Heart left ventricle (tissue), 16 donors: ENCODE measurements at regions not wholly inside any gene's neighbourhood (a gene's known extent, or its start where the extent isn't known, plus 50 kb on each side); places are given as distances from the start of the nearest gene placed in this dataset.

Experiments
- ATAC-seq, 4 donors: fragments of 200-7000 bp; cut with Tn5 transposase; one replicate each; pipeline ENCODE4 v1.9.1; 2020 to 2022; ENCODE audit warnings: moderate library complexity in 4 of 4, mild to moderate bottlenecking in 3 of 4, moderate number of reproducible peaks in 1 of 4
- DNase-seq, 5 donors: peaks; one replicate each; pipeline ENCODE4 v3.0.0-alpha.2; 2020
- H3K27ac ChIP-seq, 12 donors: fragments of 200-600 bp; sonication (generic) in 4 of 12; one replicate each; pipeline versions ENCODE4 v1.5.0 to v1.8.0; 2016 to 2022; ENCODE audit warnings: mild to moderate bottlenecking in 2 of 12
- H3K27me3 ChIP-seq, 9 donors: fragments of 200-600 bp; sonication (generic) in 2 of 9; one replicate each; pipeline versions ENCODE4 v1.5.1 to v1.8.0; 2016 to 2022; ENCODE audit warnings: mild to moderate bottlenecking in 3 of 9
- H3K36me3 ChIP-seq, 9 donors: fragments of 200-600 bp; sonication (generic) in 2 of 9; one replicate each; pipeline versions ENCODE4 v1.5.0 to v1.8.0; 2018 to 2022; ENCODE audit warnings: mild to moderate bottlenecking in 2 of 9
- H3K4me1 ChIP-seq, 12 donors: fragments of 200-600 bp; sonication (generic) in 4 of 12; one replicate each; pipeline versions ENCODE4 v1.5.0 to v1.8.0; 2016 to 2022; ENCODE audit warnings: mild to moderate bottlenecking in 3 of 12
- H3K4me3 ChIP-seq, 12 donors: fragments of 200-600 bp; sonication (generic) in 4 of 12; one replicate each; pipeline versions ENCODE4 v1.5.0 to v1.8.0; 2017 to 2022; ENCODE audit warnings: mild to moderate bottlenecking in 9 of 12, moderate library complexity in 4 of 12
- H3K9me3 ChIP-seq, 12 donors: fragments of 200-600 bp; sonication (generic) in 4 of 12; one replicate each; pipeline versions ENCODE4 v1.5.0 to v1.8.0; 2016 to 2022; ENCODE audit warnings: mild to moderate bottlenecking in 1 of 12
- CTCF ChIP-seq, 12 donors: fragments of 200-600 bp; sonication (generic) in 4 of 12; IDR thresholded peaks; one replicate each; pipeline versions ENCODE4 v1.5.0 to v1.8.0; 2018 to 2022; ENCODE audit warnings: antibody characterized with exemption in 12 of 12, mild to moderate bottlenecking in 5 of 12
- POLR2A ChIP-seq, 2 donors: fragments of 450-650 bp; IDR thresholded peaks; one replicate each; pipeline ENCODE4 v1.6.1; 2017; ENCODE audit warnings: antibody characterized with exemption in 2 of 2, mild to moderate bottlenecking in 2 of 2, moderate library complexity in 2 of 2
- WGBS, 4 donors: extraction: QIAGEN DNeasy Blood & Tissue Kit in 2 of 4; methylation state at CpG; one replicate each; pipeline versions ENCODE4 v1.1.5 to v1.1.7; 2013 to 2018; 5-methylcytosine and 5-hydroxymethylcytosine counted together
- intact Hi-C, 10 donors: fragments of 100-400 bp; cut with DNase I; formaldehyde crosslinking; loops; one replicate each; pipeline versions ENCODE4 v1.11.1 to v1.14.2; 2022
- donor health status: ischemic (EF 13 %, LVEDD 7.1; RV severe dilation, severe dysfunction).
- donor health status: healthy with polysubstance abuse.
- donor health status: DM: no; HTN: yes; CAD: no.
- donor health status: DM: no; HTN: no; CAD: no.
- donor health status: ischemic (EF 25% LVEDD 6.9; RV normal size, moderate dysfunction).
- donor health status: ischemic (EF 25% LVEDD 5.7; RV mildly dilated, moderate dysfunction).
- donor health status: healthy.
- donor health status: DM: yes; HTN: yes; CAD: no.
- donor health status: ischemic (EF 35%, LVEDD 5.7; RV mildly dilated, moderate dysfunction).
- donor health status: nonischemic (EF 11% LVEDD 7.7; RV severe dilation, severe dysfunction).
- donor health status: DM: yes; HTN: yes; CAD: no.
- donor health status: PGD.
- donor health status: ischemic (EF 29% LVEDD 5.4; RV normal size, mild dysfunction).
- donor health status: nonischemic (EF 23%, LVEDD 6.1; RV moderate dilation, normal function).

- Histone ChIP-seq H3K9me3 (no peaks in the 10 kb centered on the region), H3K4me1 (no peaks in the 10 kb centered on the region), H3K27me3 (no peaks in the 10 kb centered on the region), H3K4me3 (peak overlapping the region in 5 of 12 donors; percentile 5 to 43 (median 24)), H3K27ac (peak overlapping the region in 5 of 12 donors; percentile 10 to 78 (median 56)), H3K36me3 (no peaks in the 10 kb centered on the region)
- ATAC-seq (peak in 1 of 4 donors; percentile 56), DNase-seq (no peak)
- intact Hi-C loops: no loop called here
- TF ChIP-seq POLR2A (IDR thresholded peaks at IDR 0.05) (no peak), CTCF (IDR thresholded peaks at IDR 0.05) (no peak)
- 25 to 61% (median 43%) methylated on average over 3 of the region's 3 CpGs for WGBS, 4 donors
Observed at GRCh38 chr2:140178234-140178633, 1398.0 kb upstream of the NXPH2 start.

- Histone ChIP-seq H3K36me3 (no peaks in the 10 kb centered on the region), H3K4me3 (no peak overlapping the region), H3K27me3 (no peaks in the 10 kb centered on the region), H3K27ac (no peak overlapping the region), H3K4me1 (no peaks in the 10 kb centered on the region), H3K9me3 (no peaks in the 10 kb centered on the region)
- ATAC-seq: no peak
- WGBS, 4 donors: 78 to 89% (median 82%) methylated on average over 3 of the region's 3 CpGs
- intact Hi-C loops: no loop called here
- DNase-seq: no peak
- TF ChIP-seq POLR2A (IDR thresholded peaks at IDR 0.05) (no peak), CTCF (IDR thresholded peaks at IDR 0.05) (no peak)
Observed at GRCh38 chr2:140177086-140177485, 1396.9 kb upstream of the NXPH2 start.

GRCh38 chr2:140173790-140174189 lies 1393.6 kb upstream of the NXPH2 start:
- ATAC-seq: no peak
- H3K27ac ChIP-seq: no peak overlapping the region
- DNase-seq: no peak
- H3K4me3 ChIP-seq: no peak overlapping the region
- no peaks in the 10 kb centered on the region for H3K27me3 ChIP-seq
- 54 to 62% (median 55%) methylated on average over 5 of the region's 5 CpGs for WGBS, 4 donors
- TF ChIP-seq CTCF (IDR thresholded peaks at IDR 0.05) (no peak), POLR2A (IDR thresholded peaks at IDR 0.05) (no peak)
- H3K9me3 ChIP-seq: peaks cover 0 to 18% (median 3%) of the 10 kb centered on the region in 12 donors
- no peaks in the 10 kb centered on the region for H3K36me3 ChIP-seq
- no peaks in the 10 kb centered on the region for H3K4me1 ChIP-seq
- intact Hi-C loops: no loop called here

GRCh38 chr2:140164449-140164848 lies 1384.3 kb upstream of the NXPH2 start:
- Histone ChIP-seq H3K4me3 (no peak overlapping the region), H3K4me1 (no peaks in the 10 kb centered on the region), H3K27ac (no peak overlapping the region), H3K9me3 (peaks cover 0 to 3% (median 0%) of the 10 kb centered on the region in 12 donors), H3K27me3 (no peaks in the 10 kb centered on the region), H3K36me3 (no peaks in the 10 kb centered on the region)
- 73 to 85% (median 78%) methylated on average over 1 of the region's 1 CpG for WGBS, 4 donors
- DNase-seq (no peak), ATAC-seq (no peak)
- TF ChIP-seq CTCF (IDR thresholded peaks at IDR 0.05) (peak in 5 of 12 donors; percentile 7 to 31 (median 21)), POLR2A (IDR thresholded peaks at IDR 0.05) (no peak)
- intact Hi-C loops: loop anchor here in 2 of 10 donors (5.0 kb wide), 1 partner anchor 698 kb away; no protein-coding TSS in a partner anchor
